GM12874 (cell line): ENCODE measurements at regions not wholly inside any gene's neighbourhood (a gene's known extent, or its start where the extent isn't known, plus 50 kb on each side); places are given as distances from the start of the nearest gene placed in this dataset.

Source experiments
- CTCF ChIP-seq: IDR thresholded peaks from 2 replicates; pipeline ENCODE4 v1.5.1; 2011; ENCODE audit warnings: low read depth, mild to moderate bottlenecking, control low read depth, low read length, moderate library complexity; ENCODE audit not compliant: insufficient read depth

- TF ChIP-seq CTCF = no peak
Measured at GRCh38 chr6:62429781-62430180, 143.8 kb upstream of the KHDRBS2 start.

GRCh38 chr6:62400521-62401259 is 114.7 kb upstream of the KHDRBS2 start:
- no peak for TF ChIP-seq CTCF

- no peak for TF ChIP-seq CTCF
Measured at GRCh38 chr6:62393608-62394007, 107.6 kb upstream of the KHDRBS2 start.

- TF ChIP-seq CTCF = no peak
Measured at GRCh38 chr6:62392291-62392690, 106.3 kb upstream of the KHDRBS2 start.

GRCh38 chr6:62391358-62391757 is 105.3 kb upstream of the KHDRBS2 start:
- TF ChIP-seq CTCF = no peak

GRCh38 chr6:62390401-62390800 is 104.4 kb upstream of the KHDRBS2 start:
- no peak for TF ChIP-seq CTCF

GRCh38 chr6:62371453-62372210 is 85.6 kb upstream of the KHDRBS2 start:
- TF ChIP-seq CTCF = no peak
